MM.1S (cell line): ENCODE measurements at regions not wholly inside any gene's neighbourhood (a gene's known extent, or its start where the extent isn't known, plus 50 kb on each side); places are given as distances from the start of the nearest gene placed in this dataset.

Source experiments
- CTCF ChIP-seq: fragments of 300-600 bp; sonication (generic); IDR thresholded peaks from 2 replicates; pipeline ENCODE4 v1.5.1; 2016; ENCODE audit warnings: antibody characterized with exemption, low read length, mixed read lengths
- EZH2 ChIP-seq: fragments of 300-600 bp; sonication (generic); optimal IDR thresholded peaks from 2 replicates; pipeline ENCODE3; 2017; ENCODE audit warnings: low read depth, mild to moderate bottlenecking, antibody characterized with exemption, low read length, mixed read lengths
- EZH2phosphoT487 ChIP-seq: fragments of 300-600 bp; sonication (generic); IDR thresholded peaks from 2 replicates; pipeline ENCODE4 v1.6.1; 2018; ENCODE audit warnings: antibody characterized with exemption, low read length

GRCh38 chr10:108413954-108414353 lies 1249.4 kb upstream of the SORCS1 start:
- TF ChIP-seq CTCF (no peak), EZH2 (no peak), EZH2phosphoT487 (no peak)
